AG10803 (cell line): ENCODE measurements at regions not wholly inside any gene's neighbourhood (a gene's known extent, or its start where the extent isn't known, plus 50 kb on each side); places are given as distances from the start of the nearest gene placed in this dataset.

Source experiments
- DNase-seq: peaks from one replicate; pipeline ENCODE4 v3.0.0; 2010; ENCODE audit warnings: low read depth
- H3K4me3 ChIP-seq: 2 replicates; pipeline ENCODE4 v1.5.1; 2011; ENCODE audit warnings: mild to moderate bottlenecking, low read length, control low read depth
- TF ChIP-seq, protein P1 (sequence below): conservative IDR thresholded peaks from 2 replicates; pipeline ENCODE4 v1.5.1; 2011; ENCODE audit warnings: mild to moderate bottlenecking, low read length, control low read depth, inconsistent platforms

DNA sequence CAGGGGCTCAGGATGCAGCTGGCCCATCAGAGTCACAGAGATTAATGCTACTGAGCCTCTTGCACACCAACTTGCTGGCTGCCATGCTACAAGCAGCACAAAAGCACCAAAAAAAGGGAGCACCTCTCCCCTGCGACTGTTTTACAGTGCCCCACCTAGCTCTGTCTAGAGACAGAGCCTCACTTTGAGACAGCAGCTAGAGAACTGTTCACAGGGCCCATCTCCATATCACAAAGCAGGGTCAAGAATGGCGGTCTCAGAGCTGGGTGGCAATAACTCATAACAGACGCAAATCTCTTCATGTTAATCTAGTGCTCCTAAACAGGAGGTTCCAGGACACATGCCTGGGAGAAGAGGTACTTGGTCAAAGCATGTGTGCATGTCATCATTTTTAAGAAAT is 953.0 kb downstream of the DCDC2C start:
- no peak overlapping the region for H3K4me3 ChIP-seq
- TF ChIP-seq, protein P1, sequence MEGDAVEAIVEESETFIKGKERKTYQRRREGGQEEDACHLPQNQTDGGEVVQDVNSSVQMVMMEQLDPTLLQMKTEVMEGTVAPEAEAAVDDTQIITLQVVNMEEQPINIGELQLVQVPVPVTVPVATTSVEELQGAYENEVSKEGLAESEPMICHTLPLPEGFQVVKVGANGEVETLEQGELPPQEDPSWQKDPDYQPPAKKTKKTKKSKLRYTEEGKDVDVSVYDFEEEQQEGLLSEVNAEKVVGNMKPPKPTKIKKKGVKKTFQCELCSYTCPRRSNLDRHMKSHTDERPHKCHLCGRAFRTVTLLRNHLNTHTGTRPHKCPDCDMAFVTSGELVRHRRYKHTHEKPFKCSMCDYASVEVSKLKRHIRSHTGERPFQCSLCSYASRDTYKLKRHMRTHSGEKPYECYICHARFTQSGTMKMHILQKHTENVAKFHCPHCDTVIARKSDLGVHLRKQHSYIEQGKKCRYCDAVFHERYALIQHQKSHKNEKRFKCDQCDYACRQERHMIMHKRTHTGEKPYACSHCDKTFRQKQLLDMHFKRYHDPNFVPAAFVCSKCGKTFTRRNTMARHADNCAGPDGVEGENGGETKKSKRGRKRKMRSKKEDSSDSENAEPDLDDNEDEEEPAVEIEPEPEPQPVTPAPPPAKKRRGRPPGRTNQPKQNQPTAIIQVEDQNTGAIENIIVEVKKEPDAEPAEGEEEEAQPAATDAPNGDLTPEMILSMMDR, result no peak
- no peak for DNase-seq

DNA sequence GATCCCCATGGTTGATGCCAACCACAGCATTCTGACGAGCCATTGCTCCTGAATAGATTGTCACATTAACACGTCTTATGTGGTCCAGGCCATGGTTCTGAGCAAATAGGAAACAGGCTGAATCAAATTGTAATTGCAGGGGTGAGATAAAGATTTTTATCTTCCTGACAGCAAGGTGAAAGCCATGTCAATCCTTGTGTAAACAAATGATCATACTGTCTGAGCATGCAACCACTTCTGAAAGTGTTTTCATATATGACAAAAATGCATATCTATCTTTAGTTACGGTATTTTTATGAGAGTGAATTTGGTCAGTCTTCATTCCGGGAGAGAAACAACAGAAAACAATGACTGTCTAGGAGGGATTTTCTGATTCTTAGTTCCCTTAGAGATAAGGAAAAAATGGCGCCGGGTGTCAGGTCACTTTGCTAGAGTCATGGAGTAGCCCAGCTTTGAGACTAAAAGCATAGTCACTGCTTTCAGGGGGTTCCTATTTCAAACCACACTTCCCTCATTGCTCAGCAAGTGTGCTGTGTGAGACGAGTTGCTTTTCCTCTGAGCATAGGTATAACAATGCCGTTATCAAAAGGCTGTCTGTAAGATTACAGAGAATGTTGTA is 958.9 kb downstream of the DCDC2C start:
- TF ChIP-seq, protein P1, result no peak
- H3K4me3 ChIP-seq, result no peak overlapping the region
- no peak for DNase-seq

DNA sequence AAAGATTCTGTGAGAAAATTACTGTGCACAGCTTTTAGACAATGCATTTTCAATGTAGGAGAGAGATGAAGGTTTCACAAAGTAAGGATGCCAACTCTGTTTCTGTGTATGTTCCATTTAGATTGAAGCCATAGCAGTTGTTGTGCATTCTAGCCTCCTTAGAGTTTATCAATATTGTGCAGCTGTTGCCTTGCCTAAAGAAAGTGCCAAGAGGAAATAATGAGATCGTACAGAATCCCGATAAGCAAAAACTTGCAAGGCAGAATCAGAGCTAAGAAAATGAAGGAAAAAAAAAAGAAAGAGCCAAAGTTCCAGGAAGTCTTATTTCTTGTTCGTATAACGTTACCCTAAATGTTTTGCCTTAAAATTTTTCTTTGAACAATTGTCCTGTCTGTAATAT is 965.0 kb downstream of the DCDC2C start:
- H3K4me3 ChIP-seq, result no peak overlapping the region
- DNase-seq, result no peak
- TF ChIP-seq, protein P1, result no peak

DNA sequence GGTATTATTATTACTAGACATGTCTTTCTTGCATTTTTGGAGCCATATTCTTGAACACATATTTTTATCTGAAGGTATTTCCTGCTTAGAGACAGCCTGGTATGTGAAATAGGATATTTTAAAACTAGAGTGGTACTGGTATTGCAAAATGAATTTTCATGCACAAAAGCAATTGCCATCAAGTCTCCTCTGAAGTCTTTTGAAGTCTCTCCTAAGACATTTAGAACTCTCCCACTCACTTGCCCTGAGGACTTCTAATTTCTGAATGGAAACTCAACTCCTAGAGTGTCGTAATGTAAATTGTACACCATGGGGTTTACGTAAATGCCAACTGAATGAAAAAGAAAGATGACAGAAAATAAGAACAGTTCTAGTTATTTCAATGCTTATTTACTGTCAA is 967.0 kb downstream of the DCDC2C start:
- DNase-seq, result no peak
- TF ChIP-seq, protein P1, result no peak
- H3K4me3 ChIP-seq, result no peak overlapping the region

DNA sequence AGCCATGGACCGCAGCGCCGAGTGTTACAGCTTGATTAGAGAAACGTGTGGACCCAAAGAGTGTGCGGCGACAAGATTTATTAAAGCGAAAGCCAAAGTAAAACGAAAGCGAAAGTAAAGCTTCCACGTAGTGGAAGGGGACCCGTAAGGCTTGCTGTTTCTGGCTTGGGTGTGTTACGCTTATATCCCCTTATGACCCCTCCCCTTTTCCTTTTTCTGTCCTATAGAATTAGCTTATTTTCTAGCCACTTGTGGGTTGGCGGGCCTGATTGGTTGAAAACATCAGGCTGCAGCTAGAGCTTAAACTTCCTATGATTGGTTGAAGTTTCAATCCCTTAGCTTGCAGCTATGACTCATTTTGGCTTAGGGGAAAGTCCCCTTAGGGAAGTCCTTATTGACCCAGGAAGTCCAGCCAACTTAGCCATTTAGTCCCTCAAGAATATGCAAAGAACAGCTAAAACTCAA is 969.7 kb downstream of the DCDC2C start:
- H3K4me3 ChIP-seq, result no peak overlapping the region
- TF ChIP-seq, protein P1, result no peak
- DNase-seq, result peak; percentile 2

DNA sequence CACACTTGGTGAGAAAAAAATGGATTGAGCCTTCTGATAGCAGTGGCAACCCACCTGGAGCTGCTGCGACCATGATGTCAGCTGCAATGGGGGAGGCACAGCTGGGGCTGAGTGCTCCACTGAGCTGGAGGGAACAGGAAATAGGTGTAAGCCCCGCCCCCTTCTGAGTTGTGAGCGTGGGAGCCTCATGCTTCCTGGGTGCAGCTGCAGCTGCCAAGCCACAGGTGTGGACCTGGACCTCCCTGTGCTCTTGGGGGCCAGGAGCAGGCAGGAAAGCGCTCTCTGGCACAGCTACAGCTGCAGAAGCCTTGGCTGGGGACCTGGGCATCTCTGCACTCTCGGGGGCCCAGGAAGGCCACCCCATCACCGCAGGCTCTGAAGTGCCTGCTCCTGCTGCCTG is 970.6 kb downstream of the DCDC2C start:
- DNase-seq, result no peak
- TF ChIP-seq, protein P1, result no peak
- H3K4me3 ChIP-seq, result no peak overlapping the region

DNA sequence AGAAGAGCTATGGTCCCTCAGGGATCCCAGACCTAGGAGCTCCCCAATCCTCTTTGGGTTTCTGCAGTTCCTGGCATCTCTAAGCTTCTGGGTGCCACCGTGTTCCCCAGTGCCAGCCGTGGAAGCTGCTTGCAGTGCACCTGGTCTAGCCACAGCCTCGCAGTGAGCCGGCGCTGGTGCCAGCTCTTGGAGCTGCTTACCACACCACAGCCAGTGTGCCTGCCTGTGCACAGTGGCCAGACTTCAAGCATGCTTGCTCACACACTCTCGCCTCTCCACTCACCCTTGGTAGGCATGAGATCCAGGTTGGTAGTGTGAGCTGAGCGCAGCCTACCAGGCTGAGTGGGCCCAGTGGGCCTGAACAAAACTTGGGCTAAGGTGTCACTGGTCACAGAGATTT is 971.9 kb downstream of the DCDC2C start:
- H3K4me3 ChIP-seq, result no peak overlapping the region
- no peak for DNase-seq
- TF ChIP-seq, protein P1, result no peak
